Gastrocnemius medialis (tissue), 4 donors: ENCODE measurements at regions not wholly inside any gene's neighbourhood (a gene's known extent, or its start where the extent isn't known, plus 50 kb on each side); places are given as distances from the start of the nearest gene placed in this dataset.

ENCODE experiments used
- CTCF ChIP-seq, 5 experiments: fragments of 450-650 bp in 3 of 5; fragments of 200-600 bp in 2 of 5; sonication (generic) in 2 of 5; IDR thresholded peaks in 4 of 5; conservative IDR thresholded peaks in 1 of 5; 1 replicate in 4 of 5; 2 replicates in 1 of 5; pipeline ENCODE4 v1.5.1; 2016 to 2019; ENCODE audit warnings: antibody characterized with exemption in 5 of 5, mild to moderate bottlenecking in 3 of 5, moderate library complexity in 3 of 5
- POLR2A ChIP-seq, 2 donors: fragments of 450-650 bp; IDR thresholded peaks; one replicate each; pipeline ENCODE4 v1.6.1; 2017; ENCODE audit warnings: antibody characterized with exemption in 2 of 2, mild to moderate bottlenecking in 2 of 2, moderate library complexity in 2 of 2

DNA sequence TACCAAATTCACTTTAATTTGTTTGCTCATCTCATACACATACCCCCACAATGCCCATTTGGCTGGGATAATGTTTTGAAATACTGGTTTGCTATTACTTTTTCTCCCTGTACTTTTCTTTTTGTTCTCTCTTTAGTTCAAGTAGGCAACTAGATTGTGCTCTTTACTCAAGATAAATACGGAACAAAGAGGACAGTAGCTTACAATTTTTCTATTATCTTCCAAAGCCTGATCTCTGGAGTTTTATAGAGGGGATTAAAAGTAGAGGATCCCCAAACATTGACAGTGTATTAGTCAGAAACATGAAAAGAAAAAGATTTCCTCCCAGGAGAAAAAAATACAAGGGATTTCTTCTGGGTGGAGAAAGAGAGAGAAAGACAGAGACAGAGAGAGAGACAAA, 102.1 kb upstream of the FSCB start:
- TF ChIP-seq CTCF (IDR thresholded peaks at IDR 0.05 in 4 of 5, conservative IDR thresholded peaks at IDR 0.05 in 1 of 5) (no peak), POLR2A (IDR thresholded peaks at IDR 0.05) (no peak)
